GM18505 (cell line): ENCODE measurements at regions not wholly inside any gene's neighbourhood (a gene's known extent, or its start where the extent isn't known, plus 50 kb on each side); places are given as distances from the start of the nearest gene placed in this dataset.
A peak's percentile ranks its signal among the peaks of the same experiment; 100 is the strongest.

Experiments used
- ATAC-seq: cut with Tn5 transposase; IDR thresholded peaks from one replicate; pipeline ENCODE4 v1.9.1; 2021; ENCODE audit not compliant: unreplicated experiment
- POLR2A ChIP-seq: IDR thresholded peaks from 4 replicates; pipeline ENCODE4 v1.6.1; 2011; ENCODE audit warnings: borderline replicate concordance; ENCODE audit not compliant: insufficient read depth, insufficient read length; ENCODE audit errors: extremely low read depth

- no peak for TF ChIP-seq POLR2A
- ATAC-seq, result no peak
These were observed 167.0 kb upstream of the KLF6 start for GRCh38 chr10:3951993-3952392.

GRCh38 chr10:3950676-3951275 lies 165.8 kb upstream of the KLF6 start:
- no peak for ATAC-seq
- TF ChIP-seq POLR2A, result no peak

- no peak for TF ChIP-seq POLR2A
- no peak for ATAC-seq
These were observed 164.7 kb upstream of the KLF6 start for GRCh38 chr10:3949711-3950110.

GRCh38 chr10:3948843-3949242 lies 163.8 kb upstream of the KLF6 start:
- ATAC-seq, result no peak
- no peak for TF ChIP-seq POLR2A

GRCh38 chr10:3946234-3947229 lies 161.5 kb upstream of the KLF6 start:
- TF ChIP-seq POLR2A, result no peak
- no peak for ATAC-seq

GRCh38 chr10:3945026-3945425 lies 160.0 kb upstream of the KLF6 start:
- no peak for ATAC-seq
- no peak for TF ChIP-seq POLR2A

- no peak for ATAC-seq
- no peak for TF ChIP-seq POLR2A
These were observed 159.6 kb upstream of the KLF6 start for GRCh38 chr10:3944591-3944990.

- TF ChIP-seq POLR2A, result no peak
- ATAC-seq, result no peak
These were observed 158.8 kb upstream of the KLF6 start for GRCh38 chr10:3943695-3944257.

GRCh38 chr10:3942937-3943489 lies 158.0 kb upstream of the KLF6 start:
- no peak for TF ChIP-seq POLR2A

GRCh38 chr10:3941676-3942075 lies 156.7 kb upstream of the KLF6 start:
- TF ChIP-seq POLR2A, result no peak
- no peak for ATAC-seq

More at GRCh38 chr10:3942937-3943489, 158.0 kb upstream of the KLF6 start:
- no peak for ATAC-seq

GRCh38 chr10:3936422-3937040 lies 151.5 kb upstream of the KLF6 start:
- no peak for ATAC-seq
- no peak for TF ChIP-seq POLR2A

- ATAC-seq, result no peak
These were observed 150.9 kb upstream of the KLF6 start for GRCh38 chr10:3935933-3936359.

GRCh38 chr10:3935141-3935540 lies 150.1 kb upstream of the KLF6 start:
- peak; percentile 97 for ATAC-seq
- no peak for TF ChIP-seq POLR2A

More at GRCh38 chr10:3935933-3936359, 150.9 kb upstream of the KLF6 start:
- TF ChIP-seq POLR2A, result no peak
